Stimulated activated CD4-positive, alpha-beta T cell treated with anti-CD3 and anti-CD28 coated beads, TNF-alpha, amount 100 ng/mL, for 24 hours (primary cell): ENCODE measurements at regions not wholly inside any gene's neighbourhood (a gene's known extent, or its start where the extent isn't known, plus 50 kb on each side); places are given as distances from the start of the nearest gene placed in this dataset.

ENCODE experiments used
- DNase-seq, 3 experiments: peaks; one replicate each; pipeline ENCODE4 v3.0.0-alpha.2; 2020; ENCODE audit warnings: low read depth in 3 of 3

DNA sequence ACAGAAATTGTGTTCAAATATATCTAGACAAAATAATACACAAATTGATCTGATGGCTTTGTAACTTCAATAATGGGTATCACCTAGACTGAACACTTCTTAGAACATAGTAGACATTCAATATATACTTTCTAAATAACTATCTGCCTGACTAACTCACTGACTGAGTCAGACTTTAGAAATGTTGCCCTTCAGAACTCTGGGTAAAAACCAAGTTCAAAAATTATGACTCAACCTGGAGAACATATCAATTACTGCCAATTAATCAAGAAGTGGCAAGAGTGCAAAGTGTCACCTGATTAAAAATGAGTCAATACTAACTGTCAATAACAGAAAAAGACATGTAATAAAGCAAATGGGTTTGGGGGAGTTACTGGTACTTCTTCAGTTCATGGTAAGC is 144.6 kb upstream of the TMCO5A start:
- no peak for DNase-seq

GRCh38 chr15:37791693-37792092 is 142.7 kb upstream of the TMCO5A start:
- DNase-seq = no peak

- DNase-seq = no peak
These were observed 142.1 kb upstream of the TMCO5A start for GRCh38 chr15:37792351-37792750.

DNA sequence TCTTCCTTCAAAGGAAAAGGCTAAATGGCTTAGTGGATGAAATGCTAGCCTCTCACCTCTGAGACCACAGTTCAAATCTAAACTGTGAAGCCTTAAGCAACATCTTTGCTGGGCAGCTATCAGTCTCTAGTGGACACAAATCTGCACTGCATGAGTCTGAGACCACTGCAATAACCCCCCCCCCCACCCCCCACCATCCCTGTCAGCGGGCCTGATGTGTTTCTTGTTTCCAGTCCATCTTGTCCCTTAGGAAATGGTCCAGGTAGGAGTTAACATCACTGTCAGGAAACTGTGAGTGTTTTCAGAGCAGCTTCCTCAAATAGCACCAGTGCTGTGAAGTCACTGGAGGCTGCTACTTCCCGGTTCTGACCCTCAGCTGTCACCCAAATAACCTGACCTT is 140.6 kb upstream of the TMCO5A start:
- no peak for DNase-seq

DNA sequence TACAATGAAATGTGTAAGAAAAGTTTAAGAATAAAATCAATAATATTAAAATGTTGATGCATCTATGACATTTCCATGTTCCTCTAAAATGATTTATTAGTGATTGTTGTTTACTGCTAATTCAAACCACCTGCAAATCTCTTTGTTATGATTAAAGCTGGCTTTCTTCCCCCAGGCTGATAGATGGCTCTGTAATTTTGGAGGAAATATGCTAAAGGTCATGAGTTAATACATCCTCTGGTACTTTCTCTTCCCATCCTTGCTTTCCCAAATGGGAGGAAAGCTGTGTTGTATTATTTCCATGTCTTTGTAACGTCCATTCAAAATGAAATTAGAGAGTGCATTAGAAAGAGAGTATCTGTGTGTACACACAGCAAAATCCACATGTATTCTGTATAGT is 139.5 kb upstream of the TMCO5A start:
- DNase-seq = no peak

GRCh38 chr15:37801529-37801928 is 132.9 kb upstream of the TMCO5A start:
- DNase-seq = no peak

DNA sequence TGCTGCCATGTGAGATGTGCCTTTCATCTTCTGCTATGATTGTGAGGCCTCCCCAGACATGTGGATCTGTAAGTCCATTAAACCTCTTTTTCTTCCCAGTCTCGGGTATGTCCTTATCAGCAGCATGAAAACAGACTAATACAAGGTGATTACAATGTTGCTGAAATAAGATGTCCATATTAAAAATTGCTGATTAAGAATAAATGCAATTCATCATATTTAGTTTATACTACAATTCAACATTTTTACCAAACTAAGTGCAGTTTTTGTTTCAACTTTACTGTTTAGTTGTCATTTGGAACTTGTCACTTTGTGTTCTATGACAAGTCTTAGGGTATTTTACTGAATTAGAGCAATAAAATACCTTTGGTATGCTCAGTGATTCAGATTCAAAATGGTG is 127.6 kb upstream of the TMCO5A start:
- no peak for DNase-seq

DNA sequence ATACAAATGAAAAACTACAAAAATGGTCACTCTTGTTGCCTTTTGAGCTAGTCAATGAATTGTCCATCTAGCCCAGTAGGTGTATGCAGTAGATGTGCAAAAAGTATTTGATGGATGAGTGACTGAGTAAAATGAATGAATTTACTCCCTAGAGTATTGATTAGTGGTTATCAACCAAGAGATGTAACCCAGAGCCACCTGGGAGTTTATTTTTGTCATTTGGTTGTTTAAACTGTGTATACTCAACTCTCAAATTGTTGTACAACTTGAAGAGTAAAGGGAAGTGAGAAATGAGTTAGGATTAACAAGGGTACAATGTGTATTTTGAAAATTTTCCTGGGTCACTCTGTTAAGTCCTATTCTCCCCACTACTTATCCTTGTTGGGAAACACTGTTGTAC is 124.1 kb upstream of the TMCO5A start:
- DNase-seq = no peak

GRCh38 chr15:37813306-37813705 is 121.1 kb upstream of the TMCO5A start:
- no peak for DNase-seq

GRCh38 chr15:37814847-37815515 is 119.5 kb upstream of the TMCO5A start:
- no peak for DNase-seq

DNA sequence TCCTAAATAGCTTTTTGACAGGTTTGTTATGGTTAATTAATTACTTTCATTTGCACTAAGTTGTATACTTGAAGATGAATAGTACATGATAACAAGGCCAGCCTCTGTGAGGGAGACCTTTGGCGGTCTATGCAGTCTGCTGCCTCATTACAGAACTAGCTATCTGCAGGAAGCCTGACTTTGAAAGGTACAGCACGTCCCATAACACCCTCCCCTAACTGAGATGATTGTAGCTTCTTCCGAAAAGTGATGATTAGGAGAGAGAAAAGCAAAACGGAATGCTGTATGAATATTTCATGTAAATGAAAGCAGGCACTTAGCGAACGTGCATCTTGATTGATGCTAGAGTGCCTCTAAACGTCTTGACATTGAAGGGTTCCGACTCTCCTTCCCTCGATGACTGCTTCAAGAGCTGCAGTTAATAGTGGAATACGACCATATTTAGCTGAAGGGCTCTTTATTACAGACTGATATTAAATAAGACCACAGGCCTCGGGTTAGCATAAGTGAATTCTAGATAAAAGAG is 116.2 kb upstream of the TMCO5A start:
- DNase-seq = no peak

DNA sequence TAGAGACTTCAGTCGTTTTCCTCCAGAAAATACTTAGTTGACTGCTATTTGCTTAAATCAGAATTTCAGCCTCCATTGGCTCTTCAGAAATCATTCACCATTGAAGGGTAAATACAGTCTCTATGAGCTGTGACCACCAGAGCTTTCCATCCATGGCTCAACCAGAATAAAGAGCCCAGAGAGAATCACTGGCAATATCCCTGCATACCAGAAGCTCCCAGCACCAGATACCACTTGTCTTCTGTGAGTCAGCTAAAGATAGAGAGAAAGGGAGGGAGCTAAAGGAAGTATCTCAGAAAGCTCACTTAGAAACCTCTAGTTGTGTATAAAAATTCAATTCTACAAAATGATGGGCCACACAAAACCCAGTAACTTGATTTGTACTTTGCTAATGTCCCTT is 115.2 kb upstream of the TMCO5A start:
- DNase-seq = no peak

- no peak for DNase-seq
These were observed 113.9 kb upstream of the TMCO5A start for GRCh38 chr15:37820380-37821128.

- DNase-seq = no peak
These were observed 110.7 kb upstream of the TMCO5A start for GRCh38 chr15:37823601-37824275.

- no peak for DNase-seq
These were observed 109.6 kb upstream of the TMCO5A start for GRCh38 chr15:37824717-37825382.

- no peak for DNase-seq
These were observed 97.2 kb upstream of the TMCO5A start for GRCh38 chr15:37837276-37837675.

DNA sequence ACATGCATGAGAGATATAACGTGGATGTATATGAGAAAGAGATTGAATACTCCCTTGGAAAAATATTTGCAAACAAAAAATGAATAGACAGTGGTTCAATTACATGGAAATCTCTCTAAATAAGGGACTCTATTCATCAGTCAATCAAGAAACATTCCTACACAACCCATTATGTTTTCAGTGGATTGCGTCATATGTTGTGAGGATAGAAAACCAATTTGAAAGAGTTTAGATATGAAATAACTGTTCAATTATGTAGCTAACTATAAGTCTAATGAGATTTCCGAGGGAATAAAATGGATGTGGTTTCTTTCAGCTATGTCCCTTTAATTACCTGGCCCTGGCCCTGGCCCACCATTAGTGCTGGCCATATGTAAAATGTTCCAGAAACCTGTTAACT is 86.7 kb upstream of the TMCO5A start:
- DNase-seq = no peak

- no peak for DNase-seq
These were observed 78.3 kb upstream of the TMCO5A start for GRCh38 chr15:37856109-37856508.

- no peak for DNase-seq
These were observed 73.5 kb upstream of the TMCO5A start for GRCh38 chr15:37860896-37861295.

- no peak for DNase-seq
These were observed 68.8 kb upstream of the TMCO5A start for GRCh38 chr15:37865687-37866086.

DNA sequence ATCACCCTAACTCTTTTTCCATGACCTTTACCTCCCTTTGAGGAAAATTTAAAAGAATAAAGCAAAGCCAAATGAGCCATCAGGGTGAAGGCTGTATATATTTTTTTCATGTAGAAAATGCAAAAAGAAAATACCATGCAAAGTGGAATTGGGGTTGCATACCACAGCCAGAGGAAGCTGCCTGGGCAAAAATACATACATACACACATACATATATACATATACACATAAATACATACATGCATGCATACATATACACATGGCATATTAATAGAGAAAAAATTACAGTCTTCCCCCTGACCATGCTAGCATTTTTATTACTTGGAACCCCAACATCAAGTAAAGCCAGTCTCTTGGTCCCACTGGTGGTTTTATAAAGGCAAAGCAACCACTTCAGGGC is 63.7 kb upstream of the TMCO5A start:
- DNase-seq = no peak

DNA sequence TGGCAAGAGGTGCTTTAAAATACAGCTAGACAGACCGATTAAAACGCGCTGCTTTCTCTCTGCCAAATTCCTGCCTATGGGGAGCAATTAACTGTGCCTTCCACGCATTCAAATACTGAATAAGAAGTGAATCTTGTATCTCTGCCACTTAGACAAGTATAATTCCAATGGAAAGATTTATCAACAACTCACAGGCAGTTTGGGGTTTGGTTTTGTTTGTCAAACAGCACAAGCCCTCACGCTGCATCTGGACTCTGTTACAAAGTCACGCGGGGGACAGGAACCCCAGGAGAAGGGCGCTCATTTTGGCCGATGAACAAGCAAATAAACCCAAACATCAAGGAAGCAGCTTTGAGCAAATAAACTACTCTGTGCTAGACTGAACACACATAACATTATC is 61.8 kb upstream of the TMCO5A start:
- DNase-seq = no peak
